Fibroblast of the aortic adventitia (primary cell): ENCODE measurements at regions not wholly inside any gene's neighbourhood (a gene's known extent, or its start where the extent isn't known, plus 50 kb on each side); places are given as distances from the start of the nearest gene placed in this dataset.

ENCODE experiments used
- DNase-seq: peaks from one replicate; pipeline ENCODE4 v3.0.0-alpha.2; 2010; ENCODE audit warnings: low read depth
- H3K4me3 ChIP-seq: 2 replicates; pipeline ENCODE4 v1.5.1; 2011; ENCODE audit warnings: low read depth, mild to moderate bottlenecking, control low read depth, low read length, moderate library complexity
- TF ChIP-seq, protein P1 (sequence below): IDR thresholded peaks from 2 replicates; pipeline ENCODE4 v1.5.1; 2011; ENCODE audit warnings: mild to moderate bottlenecking, low read length, control low read depth, inconsistent platforms; ENCODE audit not compliant: insufficient read depth

DNA sequence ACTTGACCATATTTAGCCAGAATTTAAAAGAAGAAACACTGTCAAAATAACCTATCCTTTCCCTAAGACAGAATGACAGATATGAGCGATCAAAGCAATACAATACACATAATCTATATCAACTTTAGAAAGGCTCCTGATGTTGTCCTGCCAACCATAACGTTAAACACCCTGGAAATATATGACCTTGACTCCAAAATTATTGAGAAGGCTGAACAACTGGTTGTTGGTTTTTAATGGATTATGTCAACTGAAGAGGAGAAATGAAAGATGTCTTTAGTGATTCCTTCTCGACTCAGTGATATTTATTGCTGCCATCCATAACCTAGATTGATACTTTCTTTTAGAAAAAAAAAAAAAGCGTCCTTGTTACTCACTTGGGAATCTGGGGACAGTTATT, 957.2 kb downstream of the SLITRK1 start:
- no peak overlapping the region for H3K4me3 ChIP-seq
- TF ChIP-seq, protein P1, sequence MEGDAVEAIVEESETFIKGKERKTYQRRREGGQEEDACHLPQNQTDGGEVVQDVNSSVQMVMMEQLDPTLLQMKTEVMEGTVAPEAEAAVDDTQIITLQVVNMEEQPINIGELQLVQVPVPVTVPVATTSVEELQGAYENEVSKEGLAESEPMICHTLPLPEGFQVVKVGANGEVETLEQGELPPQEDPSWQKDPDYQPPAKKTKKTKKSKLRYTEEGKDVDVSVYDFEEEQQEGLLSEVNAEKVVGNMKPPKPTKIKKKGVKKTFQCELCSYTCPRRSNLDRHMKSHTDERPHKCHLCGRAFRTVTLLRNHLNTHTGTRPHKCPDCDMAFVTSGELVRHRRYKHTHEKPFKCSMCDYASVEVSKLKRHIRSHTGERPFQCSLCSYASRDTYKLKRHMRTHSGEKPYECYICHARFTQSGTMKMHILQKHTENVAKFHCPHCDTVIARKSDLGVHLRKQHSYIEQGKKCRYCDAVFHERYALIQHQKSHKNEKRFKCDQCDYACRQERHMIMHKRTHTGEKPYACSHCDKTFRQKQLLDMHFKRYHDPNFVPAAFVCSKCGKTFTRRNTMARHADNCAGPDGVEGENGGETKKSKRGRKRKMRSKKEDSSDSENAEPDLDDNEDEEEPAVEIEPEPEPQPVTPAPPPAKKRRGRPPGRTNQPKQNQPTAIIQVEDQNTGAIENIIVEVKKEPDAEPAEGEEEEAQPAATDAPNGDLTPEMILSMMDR: no peak
- DNase-seq: no peak

DNA sequence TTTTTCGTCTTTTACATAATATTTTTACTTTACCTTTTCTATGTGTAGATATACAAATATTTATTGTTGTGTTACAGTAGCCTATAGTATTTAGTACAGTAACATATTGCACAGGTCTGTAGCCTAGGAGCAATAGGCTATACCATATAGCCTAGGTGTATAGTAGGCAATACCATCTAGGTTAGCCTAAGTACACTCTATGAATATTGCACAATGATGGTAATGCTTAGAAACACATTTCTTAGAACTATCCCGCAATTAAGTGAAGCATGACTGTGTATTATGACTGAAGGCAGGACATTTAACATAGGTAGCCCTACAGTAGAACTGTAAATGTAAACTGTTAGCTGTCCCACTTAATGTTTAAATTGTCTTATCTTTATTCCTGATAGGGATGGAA, 964.3 kb downstream of the SLITRK1 start:
- no peak overlapping the region for H3K4me3 ChIP-seq
- no peak for DNase-seq
- TF ChIP-seq, protein P1: no peak

DNA sequence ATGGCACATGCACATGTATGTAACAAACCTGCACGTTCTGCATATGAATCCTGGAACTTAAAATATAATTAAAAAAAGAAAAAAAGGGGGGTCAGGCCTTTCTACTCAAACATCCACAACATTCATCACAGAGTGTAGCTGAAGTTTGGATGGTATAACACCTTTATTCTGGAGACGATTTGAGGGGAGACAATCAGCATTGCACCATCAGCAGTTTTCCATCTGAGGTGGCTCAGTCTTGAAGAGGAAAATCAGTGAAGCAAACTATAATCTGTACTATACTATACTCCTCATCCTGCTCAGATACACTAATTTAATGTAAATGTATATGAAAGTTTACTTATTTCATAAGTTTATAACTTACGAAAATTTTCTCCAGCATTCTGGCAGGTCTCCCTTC, 969.7 kb downstream of the SLITRK1 start:
- no peak for DNase-seq
- no peak overlapping the region for H3K4me3 ChIP-seq
- TF ChIP-seq, protein P1: no peak

DNA sequence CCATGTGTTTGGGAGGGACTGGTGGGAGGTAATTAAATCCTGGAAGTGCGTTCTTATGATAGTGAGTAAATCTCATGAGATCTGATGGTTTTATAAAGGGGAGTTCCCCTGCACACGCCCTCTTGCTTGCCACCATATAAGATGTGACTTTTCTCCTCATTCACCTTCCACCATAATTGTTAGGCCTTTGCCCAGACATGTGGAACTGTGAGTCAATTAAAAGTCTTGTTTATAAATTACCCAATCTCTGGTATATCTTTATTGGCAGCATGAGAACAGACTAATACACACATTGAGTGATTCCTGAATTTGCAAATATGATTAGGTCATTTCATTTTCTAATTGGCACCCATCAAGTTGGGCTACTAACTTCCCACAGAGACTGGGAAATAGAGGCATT, 977.2 kb downstream of the SLITRK1 start:
- no peak overlapping the region for H3K4me3 ChIP-seq
- DNase-seq: no peak
- TF ChIP-seq, protein P1: no peak

- TF ChIP-seq, protein P1: no peak
- no peak overlapping the region for H3K4me3 ChIP-seq
- no peak for DNase-seq
These were observed 981.8 kb downstream of the SLITRK1 start for GRCh38 chr13:82900453-82900852.

- H3K4me3 ChIP-seq: no peak overlapping the region
- TF ChIP-seq, protein P1: no peak
- DNase-seq: no peak
These were observed 983.7 kb downstream of the SLITRK1 start for GRCh38 chr13:82898586-82898985.

DNA sequence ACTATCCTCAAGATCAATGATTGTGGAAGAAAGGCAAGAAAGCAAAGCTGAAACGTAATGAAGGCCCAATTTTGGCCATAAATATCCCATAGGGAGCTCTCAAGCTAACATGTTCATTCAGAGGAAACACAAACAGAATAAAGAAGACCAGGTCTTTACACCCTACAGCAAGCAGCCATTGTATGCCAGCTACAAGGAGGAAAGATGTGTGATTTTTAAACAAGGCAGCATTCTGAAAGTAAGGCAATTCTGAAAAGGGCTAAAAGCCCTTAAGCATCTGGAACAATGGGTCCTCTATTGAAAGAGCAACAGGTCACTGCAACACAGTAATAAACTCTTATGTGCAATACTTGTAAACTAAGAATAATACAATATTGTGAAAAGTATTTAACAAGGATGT, 1002.4 kb downstream of the SLITRK1 start:
- no peak for DNase-seq
- TF ChIP-seq, protein P1: no peak
- no peak overlapping the region for H3K4me3 ChIP-seq
